ENCODE measurements at regions not wholly inside any gene's neighbourhood (a gene's known extent, or its start where the extent isn't known, plus 50 kb on each side); places are given as distances from the start of the nearest gene placed in this dataset.
"Not testable (repeated sequence)": the region's sequence is repeated elsewhere in the genome, so short reads cannot be mapped to it uniquely, and the experiment has no call there.

GRCh38 chr3:176341963-176342362 lies 855.3 kb downstream of the TBL1XR1 start:
- no peak for DNase-seq (ENCODE audit: low read depth in 2 of 2)

GRCh38 chr3:176328666-176329065 lies 868.6 kb downstream of the TBL1XR1 start:
- no peak for DNase-seq (ENCODE audit: low read depth in 2 of 2)

DNA sequence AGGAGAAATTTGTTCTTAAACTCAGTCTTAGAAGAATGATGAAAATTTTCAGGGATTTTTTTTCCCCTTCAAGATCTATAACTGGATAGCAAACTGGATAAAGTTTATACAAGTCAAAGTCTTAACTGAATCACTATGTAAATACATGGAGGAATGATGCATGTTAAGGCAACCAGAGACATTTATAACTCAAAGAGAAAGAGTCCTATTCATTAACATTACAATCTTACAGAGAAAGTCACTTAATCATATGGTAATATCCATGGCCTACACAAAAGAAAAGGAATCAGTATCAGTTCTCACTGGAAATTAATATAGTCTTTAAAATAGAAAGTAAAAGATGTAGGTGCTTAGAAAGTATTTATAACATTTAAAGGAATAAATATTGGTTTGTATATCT lies 869.1 kb downstream of the TBL1XR1 start:
- DNase-seq (ENCODE audit: low read depth in 2 of 2), result no peak

DNA sequence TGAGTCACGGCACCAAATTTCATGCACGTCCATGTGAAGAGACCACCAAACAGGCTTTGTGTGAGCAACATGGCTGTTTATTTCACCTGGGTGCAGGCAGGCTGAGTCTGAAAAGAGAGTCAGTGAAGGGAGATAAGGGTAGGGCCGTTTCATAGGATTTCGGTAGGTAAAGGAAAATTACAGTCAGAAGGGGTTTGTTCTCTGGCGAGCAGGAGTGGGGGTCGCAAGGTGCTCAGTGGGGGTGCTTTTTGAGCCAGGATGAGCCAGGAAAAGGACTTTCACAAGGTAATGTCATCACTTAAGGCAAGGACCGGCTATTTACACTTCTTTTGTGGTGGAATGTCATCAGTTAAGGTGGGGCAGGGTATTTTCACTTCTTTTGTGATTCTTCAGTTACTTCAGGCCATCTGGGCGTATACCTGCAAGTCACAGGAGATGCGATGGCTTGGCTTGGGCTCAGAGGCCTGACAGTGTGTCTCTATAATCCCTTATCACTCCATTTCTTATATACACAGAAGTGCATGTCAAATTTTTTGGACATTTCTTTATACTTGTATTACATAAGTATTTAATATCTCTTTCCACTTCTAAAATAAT lies 870.3 kb downstream of the TBL1XR1 start:
- not testable (repeated sequence) for DNase-seq (ENCODE audit: low read depth in 2 of 2)

DNA sequence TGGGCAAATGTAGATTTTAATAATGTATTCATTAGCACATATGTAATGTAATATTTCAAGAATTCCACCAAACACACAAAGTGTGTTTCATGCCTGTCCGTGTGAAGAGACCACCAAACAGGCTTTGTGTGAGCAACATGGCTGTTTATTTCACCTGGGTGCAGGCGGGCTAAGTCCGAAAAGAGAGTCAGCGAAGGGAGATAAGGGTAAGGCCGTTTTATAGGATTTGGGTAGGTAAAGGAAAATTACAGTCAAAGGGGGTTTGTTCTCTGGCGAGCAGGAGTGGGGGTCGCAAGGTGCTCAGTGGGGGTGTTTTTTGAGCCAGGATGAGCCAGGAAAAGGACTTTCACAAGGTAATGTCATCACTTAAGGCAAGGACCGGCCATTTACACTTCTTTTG lies 875.8 kb downstream of the TBL1XR1 start:
- DNase-seq (ENCODE audit: low read depth in 2 of 2), result not testable (repeated sequence)

- no peak for DNase-seq (ENCODE audit: low read depth in 2 of 2)
These were observed 876.2 kb downstream of the TBL1XR1 start for GRCh38 chr3:176321099-176321498.

- DNase-seq (ENCODE audit: low read depth in 2 of 2), result no peak
These were observed 883.9 kb downstream of the TBL1XR1 start for GRCh38 chr3:176313426-176313825.

- no peak for DNase-seq (ENCODE audit: low read depth in 2 of 2)
These were observed 886.6 kb downstream of the TBL1XR1 start for GRCh38 chr3:176310641-176311040.

DNA sequence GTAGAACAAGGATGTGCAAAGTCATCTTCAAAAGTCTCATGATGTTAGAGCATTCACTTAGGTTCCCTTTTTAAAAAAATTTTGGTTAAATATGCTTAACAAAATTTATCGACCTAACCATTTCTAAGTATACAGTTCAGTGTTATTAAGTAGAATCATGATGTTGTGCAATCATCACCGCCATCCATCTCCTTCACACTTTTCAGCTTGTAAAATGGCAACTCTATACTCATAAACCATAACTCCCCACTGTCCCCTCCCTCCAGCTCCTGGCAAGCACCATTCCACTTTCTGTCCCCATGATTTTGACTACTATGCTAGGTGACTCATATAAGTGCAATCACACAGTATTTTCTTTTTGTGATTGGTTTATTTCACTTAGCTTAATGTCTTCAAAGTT lies 895.0 kb downstream of the TBL1XR1 start:
- no peak for DNase-seq (ENCODE audit: low read depth in 2 of 2)

DNA sequence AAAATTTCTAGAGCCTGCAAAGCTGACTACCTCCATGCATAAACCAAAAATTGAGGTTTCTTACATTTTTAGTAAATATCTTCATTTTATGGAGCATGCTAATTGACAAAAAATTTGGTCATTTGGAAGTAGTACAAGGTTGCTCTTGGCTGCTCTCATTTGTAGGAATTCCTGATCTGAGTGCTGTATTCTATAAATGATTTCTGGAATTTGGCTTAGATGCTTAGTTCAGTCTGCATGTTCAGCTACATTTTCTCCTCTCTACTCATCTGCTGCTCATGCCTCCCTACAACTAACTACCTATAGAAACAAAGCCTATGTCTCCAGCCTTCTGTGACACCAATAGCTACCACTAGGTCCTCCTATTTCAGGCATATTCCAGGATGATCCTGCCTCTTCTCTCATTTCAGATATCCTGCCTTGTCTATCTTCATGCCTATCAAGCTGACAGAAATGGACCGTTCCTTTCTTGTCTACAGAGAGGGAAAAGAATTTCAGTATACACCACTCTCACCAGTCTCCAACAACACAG lies 901.1 kb downstream of the TBL1XR1 start:
- DNase-seq (ENCODE audit: low read depth in 2 of 2), result no peak

- no peak for DNase-seq (ENCODE audit: low read depth in 2 of 2)
These were observed 904.0 kb downstream of the TBL1XR1 start for GRCh38 chr3:176293276-176293675.

DNA sequence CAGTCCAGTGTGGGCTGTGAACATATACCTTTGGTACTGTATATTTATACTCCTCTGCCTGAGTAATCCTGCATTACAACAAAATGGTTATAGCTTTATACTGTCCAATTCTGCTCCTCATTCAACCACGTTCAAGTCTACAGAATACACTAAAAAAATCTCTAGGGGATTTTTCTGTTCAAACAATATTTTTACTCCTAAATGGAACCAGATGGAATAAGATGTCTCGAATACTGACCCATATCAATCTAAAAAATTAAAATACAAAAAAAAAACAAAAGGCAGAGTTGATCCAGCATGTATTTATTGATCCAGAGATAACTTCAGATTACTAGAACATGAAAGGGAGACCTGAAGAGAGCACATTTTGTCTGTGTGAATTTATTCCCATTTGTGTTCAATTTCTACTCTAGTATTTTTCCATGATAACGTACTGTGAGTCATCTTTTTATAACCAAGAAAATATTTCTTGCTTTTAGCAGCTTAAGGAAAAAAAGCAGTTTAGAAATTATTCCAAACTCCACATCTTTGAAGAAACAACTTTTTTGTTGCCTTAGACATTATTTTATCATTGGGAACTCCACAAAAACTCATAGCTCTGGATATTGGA lies 910.7 kb downstream of the TBL1XR1 start:
- no peak for DNase-seq (ENCODE audit: low read depth in 2 of 2)

DNA sequence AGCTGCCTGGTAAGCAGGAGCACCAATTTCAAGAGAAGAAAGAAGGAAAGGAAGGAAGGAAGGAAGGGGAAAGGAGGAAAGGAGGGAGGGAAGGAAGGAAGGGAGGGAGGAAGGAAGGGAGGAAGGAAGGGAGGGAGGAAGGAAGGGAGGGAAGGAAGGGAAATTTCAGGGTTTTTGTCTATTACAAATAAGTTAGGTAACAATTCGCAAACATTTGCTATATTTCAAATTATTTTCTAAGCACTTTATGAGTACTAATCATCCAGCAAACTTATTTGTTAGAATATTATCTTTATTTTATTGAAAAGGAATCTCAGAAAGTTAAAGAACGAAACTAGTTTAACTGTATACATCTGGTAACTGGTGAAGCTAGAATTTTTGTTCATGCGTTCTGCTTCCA lies 921.7 kb downstream of the TBL1XR1 start:
- DNase-seq (ENCODE audit: low read depth in 2 of 2), result no peak

GRCh38 chr3:176275113-176275512 lies 922.2 kb downstream of the TBL1XR1 start:
- no peak for DNase-seq (ENCODE audit: low read depth in 2 of 2)

DNA sequence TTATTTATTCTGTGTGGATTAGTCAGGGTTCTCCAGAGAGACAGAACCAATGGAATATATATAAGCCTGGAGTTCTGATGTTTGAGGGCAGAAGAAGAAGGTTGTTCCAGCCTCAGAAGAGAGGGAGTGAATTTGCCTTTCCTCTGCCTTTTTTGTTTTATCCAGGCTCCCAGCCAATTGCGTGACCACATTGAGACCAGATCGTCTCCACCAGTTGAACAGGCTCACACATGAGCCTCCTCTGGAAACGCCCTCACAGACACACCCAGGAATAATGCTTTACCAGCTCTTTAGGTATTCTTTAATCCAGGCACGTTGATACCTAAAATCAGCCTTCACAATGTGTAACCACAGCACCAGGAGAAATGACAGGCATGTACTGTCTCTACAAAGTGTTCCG lies 923.1 kb downstream of the TBL1XR1 start:
- DNase-seq (ENCODE audit: low read depth in 2 of 2), result no peak

GRCh38 chr3:176262071-176262470 lies 935.2 kb downstream of the TBL1XR1 start:
- no peak for DNase-seq (ENCODE audit: low read depth in 2 of 2)

DNA sequence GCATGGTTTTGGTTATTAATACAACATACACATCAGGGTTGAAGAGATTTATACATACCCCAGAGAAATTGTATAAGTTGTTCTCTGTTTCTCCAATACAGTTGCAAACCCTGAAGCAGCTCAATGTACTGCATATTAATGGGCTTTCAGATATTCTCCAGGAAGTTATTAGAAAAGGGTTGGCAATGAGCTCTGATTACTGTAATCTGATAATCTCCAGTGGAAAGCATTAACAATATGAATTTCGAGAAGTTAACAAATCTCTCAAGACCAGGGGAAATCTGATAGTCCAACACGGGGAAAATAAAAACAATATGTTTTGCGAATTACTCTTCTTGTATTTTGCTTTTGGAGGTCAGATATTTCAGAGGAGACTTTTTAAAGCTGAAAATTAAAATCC lies 950.1 kb downstream of the TBL1XR1 start:
- DNase-seq (ENCODE audit: low read depth in 2 of 2), result no peak

DNA sequence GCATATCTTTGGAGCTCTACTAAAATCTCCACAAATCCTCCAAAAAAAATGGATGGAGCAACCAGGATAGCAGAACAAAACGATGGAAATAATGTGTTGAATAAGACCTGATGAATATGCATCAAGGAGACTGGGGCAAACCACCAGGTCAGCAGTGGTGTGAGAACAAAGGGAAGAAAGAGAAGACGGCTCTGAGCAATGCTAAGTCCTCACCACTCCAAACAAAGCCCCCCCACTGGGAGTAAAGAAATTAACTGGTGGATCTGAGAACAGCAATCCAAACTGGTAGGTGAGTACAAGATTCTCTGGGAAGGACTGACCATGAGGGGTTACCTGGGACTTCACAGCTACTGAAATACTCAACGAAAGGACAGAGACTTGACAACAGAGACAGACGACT lies 977.3 kb downstream of the TBL1XR1 start:
- no peak for DNase-seq (ENCODE audit: low read depth in 2 of 2)

GRCh38 chr3:176214758-176215157 lies 982.5 kb downstream of the TBL1XR1 start:
- DNase-seq (ENCODE audit: low read depth in 2 of 2), result no peak

DNA sequence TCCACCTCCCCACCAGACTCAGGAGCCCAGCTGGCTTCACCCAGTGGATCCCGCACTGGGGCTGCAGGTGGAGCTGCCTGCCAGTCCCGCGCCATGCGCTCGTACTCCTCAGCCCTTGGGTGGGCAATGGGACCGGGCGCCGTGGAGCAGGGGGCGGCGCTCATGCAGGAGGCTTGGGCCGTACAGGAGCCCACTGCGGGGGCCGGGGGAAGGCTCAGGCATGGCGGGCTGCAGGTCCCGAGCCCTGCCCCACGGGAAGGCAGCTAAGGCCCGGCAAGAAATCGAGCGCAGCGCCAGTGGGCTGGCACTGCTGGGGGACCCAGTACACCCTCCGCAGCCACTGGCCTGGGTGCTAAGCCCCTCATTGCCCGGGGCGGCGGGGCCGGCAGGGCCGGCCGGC lies 984.0 kb downstream of the TBL1XR1 start:
- not testable (repeated sequence) for DNase-seq (ENCODE audit: low read depth in 2 of 2)

DNA sequence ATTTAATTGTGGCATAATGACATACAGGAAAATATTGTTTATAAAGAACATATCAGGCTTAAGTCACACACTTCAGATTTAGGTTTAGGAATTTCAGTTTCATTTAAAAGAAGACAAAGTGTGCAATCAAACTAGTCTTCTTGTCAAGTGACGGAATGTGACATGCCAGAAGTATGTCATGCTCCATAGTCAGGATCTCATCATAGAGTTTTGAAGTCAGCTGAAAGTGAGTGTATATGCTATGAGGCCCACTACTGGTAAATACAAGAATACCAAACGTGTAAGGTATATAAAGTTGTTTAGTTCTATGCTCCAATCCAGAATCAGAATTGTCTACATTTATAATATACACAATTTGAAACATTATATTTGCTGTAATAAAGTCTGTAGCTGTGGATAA lies 988.4 kb downstream of the TBL1XR1 start:
- no peak for DNase-seq (ENCODE audit: low read depth in 2 of 2)

GRCh38 chr3:176208283-176208682 lies 989.0 kb downstream of the TBL1XR1 start:
- no peak for DNase-seq (ENCODE audit: low read depth in 2 of 2)

DNA sequence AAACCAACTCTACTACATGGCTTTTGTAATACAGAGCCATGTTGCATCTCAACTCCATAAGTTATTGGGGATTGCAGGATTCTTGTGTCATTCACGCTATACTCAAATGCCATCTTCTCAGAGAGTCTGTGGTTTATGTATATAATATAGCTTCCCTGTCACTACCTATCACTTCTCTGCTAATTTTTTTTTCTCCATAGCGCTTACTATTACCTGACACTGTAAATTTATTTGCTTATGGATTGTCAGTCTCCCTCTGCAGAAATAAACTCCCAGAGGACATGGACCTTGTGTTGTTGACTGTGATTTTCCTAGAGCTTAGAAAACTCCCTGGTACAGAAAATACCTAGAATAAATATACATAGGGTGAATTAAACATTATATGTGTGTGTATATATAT lies 990.5 kb downstream of the TBL1XR1 start:
- DNase-seq (ENCODE audit: low read depth in 2 of 2), result no peak

GRCh38 chr3:176202652-176203051 lies 994.6 kb downstream of the TBL1XR1 start:
- DNase-seq (ENCODE audit: low read depth in 2 of 2), result no peak
